ENCODE measurements at regions not wholly inside any gene's neighbourhood (a gene's known extent, or its start where the extent isn't known, plus 50 kb on each side); places are given as distances from the start of the nearest gene placed in this dataset.
A peak's percentile ranks its signal among the peaks of the same experiment; 100 is the strongest.

DNA sequence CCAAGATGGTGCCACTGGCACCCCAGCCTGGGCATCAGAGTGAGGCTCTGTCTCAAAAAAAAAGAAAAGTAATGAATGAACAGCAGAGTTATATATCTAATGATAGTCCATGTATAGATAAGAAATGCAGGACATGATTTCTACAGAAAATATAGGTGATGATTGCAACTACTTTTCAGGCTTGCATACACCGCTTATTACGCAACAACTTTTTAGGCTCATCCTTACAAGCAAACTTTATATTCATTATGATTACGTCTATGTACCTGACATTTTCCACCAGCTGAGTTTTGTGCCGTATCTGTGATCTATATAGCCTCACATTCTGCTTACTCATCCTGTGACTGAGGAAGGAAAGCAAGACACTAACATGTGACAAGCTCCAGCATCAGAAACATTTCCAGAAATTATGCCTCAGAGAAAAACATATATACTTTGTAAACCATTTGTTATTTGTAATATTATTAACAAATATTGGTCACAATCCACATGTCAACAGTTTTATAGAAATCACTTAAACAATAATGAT is 906.3 kb downstream of the ZPLD1 start:
- Histone ChIP-seq H3K9ac (ENCODE audit: low read length in 3 of 3) (no peak overlapping the region), H3K27ac (ENCODE audit: low read depth in 2 of 2, low read length in 2 of 2) (no peak overlapping the region), H3K27me3 (ENCODE audit: control insufficient read depth, insufficient read depth, low read length) (no peaks in the 10 kb centered on the region), H3K4me3 (ENCODE audit: low read length in 3 of 3) (no peak overlapping the region), H3K9me3 (ENCODE audit: control insufficient read depth in 2 of 3, insufficient read depth in 1 of 3, low read length in 3 of 3) (no peaks in the 10 kb centered on the region), H3K36me3 (ENCODE audit: control insufficient read depth in 2 of 3, insufficient read depth in 3 of 3, low read length in 3 of 3) (no peaks in the 10 kb centered on the region), H3K4me1 (ENCODE audit: control insufficient read depth in 2 of 3, insufficient read depth in 2 of 3, low read depth in 1 of 3, low read length in 3 of 3) (no peaks in the 10 kb centered on the region)
- DNase-seq (no peak), FAIRE-seq (no peak)
- TF ChIP-seq, protein P1, sequence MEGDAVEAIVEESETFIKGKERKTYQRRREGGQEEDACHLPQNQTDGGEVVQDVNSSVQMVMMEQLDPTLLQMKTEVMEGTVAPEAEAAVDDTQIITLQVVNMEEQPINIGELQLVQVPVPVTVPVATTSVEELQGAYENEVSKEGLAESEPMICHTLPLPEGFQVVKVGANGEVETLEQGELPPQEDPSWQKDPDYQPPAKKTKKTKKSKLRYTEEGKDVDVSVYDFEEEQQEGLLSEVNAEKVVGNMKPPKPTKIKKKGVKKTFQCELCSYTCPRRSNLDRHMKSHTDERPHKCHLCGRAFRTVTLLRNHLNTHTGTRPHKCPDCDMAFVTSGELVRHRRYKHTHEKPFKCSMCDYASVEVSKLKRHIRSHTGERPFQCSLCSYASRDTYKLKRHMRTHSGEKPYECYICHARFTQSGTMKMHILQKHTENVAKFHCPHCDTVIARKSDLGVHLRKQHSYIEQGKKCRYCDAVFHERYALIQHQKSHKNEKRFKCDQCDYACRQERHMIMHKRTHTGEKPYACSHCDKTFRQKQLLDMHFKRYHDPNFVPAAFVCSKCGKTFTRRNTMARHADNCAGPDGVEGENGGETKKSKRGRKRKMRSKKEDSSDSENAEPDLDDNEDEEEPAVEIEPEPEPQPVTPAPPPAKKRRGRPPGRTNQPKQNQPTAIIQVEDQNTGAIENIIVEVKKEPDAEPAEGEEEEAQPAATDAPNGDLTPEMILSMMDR (IDR thresholded peaks at IDR 0.05; ENCODE audit: borderline replicate concordance, extremely low read depth, insufficient read depth) = no peak
- intact Hi-C loops (cut with DNase I) = no loop called here

DNA sequence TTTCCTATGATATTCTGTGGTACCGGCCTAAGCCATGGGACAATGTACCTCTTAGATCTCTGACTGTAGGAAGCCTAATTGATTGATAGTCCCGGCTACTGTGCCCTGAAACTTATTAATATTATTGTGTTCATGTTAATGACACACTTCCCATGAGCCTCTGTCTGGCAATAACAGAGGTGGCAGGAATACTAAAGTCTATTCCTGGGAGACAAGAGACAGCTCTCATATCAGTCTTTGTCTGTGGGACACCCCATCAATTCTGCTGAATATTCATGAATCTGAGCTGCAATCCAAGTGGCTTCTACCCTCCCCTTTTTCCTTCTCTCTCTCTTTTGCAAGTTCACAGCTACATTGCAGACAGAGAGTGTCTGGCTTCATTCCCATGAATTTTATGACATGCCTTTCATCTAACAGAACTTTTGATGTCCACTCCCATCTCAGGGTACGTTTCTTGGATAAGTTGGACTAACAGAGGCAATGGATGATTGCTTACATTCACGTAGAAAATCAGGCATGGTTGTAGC is 907.5 kb downstream of the ZPLD1 start:
- intact Hi-C loops (cut with DNase I) = no loop called here
- H3K36me3 ChIP-seq (ENCODE audit: control insufficient read depth in 2 of 3, insufficient read depth in 3 of 3, low read length in 3 of 3) = no peaks in the 10 kb centered on the region
- no peaks in the 10 kb centered on the region for H3K9me3 ChIP-seq (ENCODE audit: control insufficient read depth in 2 of 3, insufficient read depth in 1 of 3, low read length in 3 of 3)
- FAIRE-seq (no peak), DNase-seq (no peak)
- H3K9ac ChIP-seq (ENCODE audit: low read length in 3 of 3) = no peak overlapping the region
- no peak overlapping the region for H3K27ac ChIP-seq (ENCODE audit: low read depth in 2 of 2, low read length in 2 of 2)
- no peaks in the 10 kb centered on the region for H3K27me3 ChIP-seq (ENCODE audit: control insufficient read depth, insufficient read depth, low read length)
- TF ChIP-seq, protein P1 (IDR thresholded peaks at IDR 0.05; ENCODE audit: borderline replicate concordance, extremely low read depth, insufficient read depth) = no peak
- H3K4me3 ChIP-seq (ENCODE audit: low read length in 3 of 3) = no peak overlapping the region
- H3K4me1 ChIP-seq (ENCODE audit: control insufficient read depth in 2 of 3, insufficient read depth in 2 of 3, low read depth in 1 of 3, low read length in 3 of 3) = no peaks in the 10 kb centered on the region

DNA sequence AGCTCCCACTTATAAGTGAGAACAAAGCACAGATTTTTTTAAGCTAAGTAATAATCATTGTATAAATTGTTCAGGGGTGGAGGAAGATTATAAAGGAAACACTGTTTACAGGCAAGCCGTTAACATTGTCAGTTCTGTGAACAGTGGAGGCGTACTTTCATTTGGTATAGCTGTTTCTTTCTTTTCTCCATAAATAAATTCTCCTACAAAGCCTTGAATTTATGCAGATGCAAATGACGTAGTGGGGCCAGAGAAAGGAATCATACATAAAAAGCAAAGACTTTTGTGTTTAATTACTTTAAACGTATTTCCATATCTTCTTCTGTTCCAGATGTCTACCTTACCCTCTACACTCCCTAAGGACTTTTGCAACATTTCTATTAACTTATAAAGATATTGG is 914.9 kb downstream of the ZPLD1 start:
- Histone ChIP-seq H3K36me3 (ENCODE audit: control insufficient read depth in 2 of 3, insufficient read depth in 3 of 3, low read length in 3 of 3) (no peaks in the 10 kb centered on the region), H3K27me3 (ENCODE audit: control insufficient read depth, insufficient read depth, low read length) (no peaks in the 10 kb centered on the region), H3K27ac (ENCODE audit: low read depth in 2 of 2, low read length in 2 of 2) (no peak overlapping the region), H3K9me3 (ENCODE audit: control insufficient read depth in 2 of 3, insufficient read depth in 1 of 3, low read length in 3 of 3) (no peaks in the 10 kb centered on the region), H3K4me3 (ENCODE audit: low read length in 3 of 3) (no peak overlapping the region), H3K9ac (ENCODE audit: low read length in 3 of 3) (no peak overlapping the region), H3K4me1 (ENCODE audit: control insufficient read depth in 2 of 3, insufficient read depth in 2 of 3, low read depth in 1 of 3, low read length in 3 of 3) (no peaks in the 10 kb centered on the region)
- intact Hi-C loops (cut with DNase I) = no loop called here
- FAIRE-seq = no peak
- TF ChIP-seq, protein P1 (IDR thresholded peaks at IDR 0.05; ENCODE audit: borderline replicate concordance, extremely low read depth, insufficient read depth) = no peak
- no peak for DNase-seq

DNA sequence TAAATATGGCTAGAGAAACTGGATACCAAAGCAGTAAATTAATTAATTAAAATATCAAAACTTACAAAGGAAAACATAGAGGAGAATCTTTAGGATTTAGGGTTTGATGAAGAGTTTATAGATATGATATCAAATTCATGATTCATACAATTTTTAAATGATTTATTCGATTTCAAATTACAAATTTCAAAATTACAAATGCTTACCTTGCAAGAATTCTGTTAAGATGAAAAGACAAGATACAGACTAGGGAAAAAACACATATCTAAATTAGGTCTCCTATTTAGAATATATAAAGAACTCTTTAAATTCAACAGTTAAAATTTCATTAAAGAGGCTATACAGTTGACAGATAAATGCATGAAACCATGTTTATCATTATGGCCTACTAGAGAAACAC is 930.7 kb downstream of the ZPLD1 start:
- Histone ChIP-seq H3K4me1 (ENCODE audit: control insufficient read depth in 2 of 3, insufficient read depth in 2 of 3, low read depth in 1 of 3, low read length in 3 of 3) (no peaks in the 10 kb centered on the region), H3K9ac (ENCODE audit: low read length in 3 of 3) (no peak overlapping the region), H3K9me3 (ENCODE audit: control insufficient read depth in 2 of 3, insufficient read depth in 1 of 3, low read length in 3 of 3) (no peaks in the 10 kb centered on the region), H3K27me3 (ENCODE audit: control insufficient read depth, insufficient read depth, low read length) (no peaks in the 10 kb centered on the region), H3K4me3 (ENCODE audit: low read length in 3 of 3) (no peak overlapping the region), H3K27ac (ENCODE audit: low read depth in 2 of 2, low read length in 2 of 2) (no peak overlapping the region), H3K36me3 (ENCODE audit: control insufficient read depth in 2 of 3, insufficient read depth in 3 of 3, low read length in 3 of 3) (no peaks in the 10 kb centered on the region)
- DNase-seq (no peak), FAIRE-seq (peak; percentile 11)
- TF ChIP-seq, protein P1 (IDR thresholded peaks at IDR 0.05; ENCODE audit: borderline replicate concordance, extremely low read depth, insufficient read depth) = no peak
- intact Hi-C loops (cut with DNase I) = no loop called here
